GM12878 (cell line): ENCODE measurements at regions not wholly inside any gene's neighbourhood (a gene's known extent, or its start where the extent isn't known, plus 50 kb on each side); places are given as distances from the start of the nearest gene placed in this dataset.

Source experiments
- CTCF ChIP-seq, 3 experiments: IDR thresholded peaks in 2 of 3; conservative IDR thresholded peaks in 1 of 3; 2 replicates each; pipeline ENCODE4 v1.5.1; 2011; ENCODE audit warnings: low read depth in 3 of 3, low read length in 3 of 3, mild to moderate bottlenecking in 3 of 3, control low read depth in 2 of 3, moderate library complexity in 2 of 3, inconsistent platforms in 1 of 3, mixed read lengths in 1 of 3; ENCODE audit not compliant: control insufficient read depth in 2 of 3, insufficient read depth in 1 of 3; ENCODE audit errors: extremely low read depth in 1 of 3
- EZH2 ChIP-seq: IDR thresholded peaks from 2 replicates; pipeline ENCODE4 v1.6.1; 2012; ENCODE audit warnings: low read depth, mild to moderate bottlenecking, control low read depth, inconsistent platforms, low read length, borderline replicate concordance; ENCODE audit not compliant: control insufficient read depth
- STAT1 ChIP-seq: fragments of 450-650 bp; conservative IDR thresholded peaks from 2 replicates; pipeline ENCODE4 v1.6.1; 2014; ENCODE audit warnings: antibody characterized with exemption, mild to moderate bottlenecking
- TAF1 ChIP-seq: IDR thresholded peaks from 2 replicates; pipeline ENCODE4 v1.6.1; 2011; ENCODE audit warnings: mild to moderate bottlenecking, low read depth, low read length, borderline replicate concordance

- TF ChIP-seq CTCF (IDR thresholded peaks at IDR 0.05 in 2 of 3, conservative IDR thresholded peaks at IDR 0.05 in 1 of 3; ENCODE audit: control insufficient read depth in 2 of 3, extremely low read depth in 1 of 3, insufficient read depth in 1 of 3, low read depth in 3 of 3, low read length in 3 of 3), result no peak
- no peak for TF ChIP-seq STAT1
- no peak for TF ChIP-seq TAF1
- no peak for TF ChIP-seq EZH2
Measured at GRCh38 chr20:24867556-24867955, 81.5 kb upstream of the CST7 start.
